H7 (cell line): ENCODE measurements at regions not wholly inside any gene's neighbourhood (a gene's known extent, or its start where the extent isn't known, plus 50 kb on each side); places are given as distances from the start of the nearest gene placed in this dataset.
A peak's percentile ranks its signal among the peaks of the same experiment; 100 is the strongest.
"Not testable (repeated sequence)": the region's sequence is repeated elsewhere in the genome, so short reads cannot be mapped to it uniquely, and the experiment has no call there.

Source experiments
- DNase-seq: peaks from one replicate; pipeline ENCODE4 v3.0.0; 2012
- H3K27me3 ChIP-seq: 2 replicates; pipeline ENCODE4 v1.6.0; 2011; ENCODE audit warnings: mild to moderate bottlenecking, low read length; ENCODE audit not compliant: control insufficient read depth, insufficient read depth
- H3K36me3 ChIP-seq: replicated peaks from 2 replicates; pipeline ENCODE4 v1.5.1; 2011; ENCODE audit warnings: low read length; ENCODE audit not compliant: control insufficient read depth, insufficient read depth
- H3K4me3 ChIP-seq: 2 replicates; pipeline ENCODE4 v1.5.1; 2011; ENCODE audit warnings: low read depth, mild to moderate bottlenecking, control low read depth, low read length, moderate library complexity; ENCODE audit not compliant: insufficient read depth

GRCh38 chr20:6699921-6700562 is 67.4 kb upstream of the BMP2 start:
- H3K27me3 ChIP-seq, result no peaks in the 10 kb centered on the region
- no peak overlapping the region for H3K4me3 ChIP-seq
- no peaks in the 10 kb centered on the region for H3K36me3 ChIP-seq
- DNase-seq, result no peak

GRCh38 chr20:6698723-6699122 is 68.8 kb upstream of the BMP2 start:
- no peak overlapping the region for H3K4me3 ChIP-seq
- H3K27me3 ChIP-seq, result no peaks in the 10 kb centered on the region
- DNase-seq, result no peak
- H3K36me3 ChIP-seq, result no peaks in the 10 kb centered on the region

GRCh38 chr20:6698056-6698455 is 69.4 kb upstream of the BMP2 start:
- Histone ChIP-seq H3K4me3 (no peak overlapping the region), H3K36me3 (no peaks in the 10 kb centered on the region), H3K27me3 (no peaks in the 10 kb centered on the region)
- peak; percentile 55 for DNase-seq

DNA sequence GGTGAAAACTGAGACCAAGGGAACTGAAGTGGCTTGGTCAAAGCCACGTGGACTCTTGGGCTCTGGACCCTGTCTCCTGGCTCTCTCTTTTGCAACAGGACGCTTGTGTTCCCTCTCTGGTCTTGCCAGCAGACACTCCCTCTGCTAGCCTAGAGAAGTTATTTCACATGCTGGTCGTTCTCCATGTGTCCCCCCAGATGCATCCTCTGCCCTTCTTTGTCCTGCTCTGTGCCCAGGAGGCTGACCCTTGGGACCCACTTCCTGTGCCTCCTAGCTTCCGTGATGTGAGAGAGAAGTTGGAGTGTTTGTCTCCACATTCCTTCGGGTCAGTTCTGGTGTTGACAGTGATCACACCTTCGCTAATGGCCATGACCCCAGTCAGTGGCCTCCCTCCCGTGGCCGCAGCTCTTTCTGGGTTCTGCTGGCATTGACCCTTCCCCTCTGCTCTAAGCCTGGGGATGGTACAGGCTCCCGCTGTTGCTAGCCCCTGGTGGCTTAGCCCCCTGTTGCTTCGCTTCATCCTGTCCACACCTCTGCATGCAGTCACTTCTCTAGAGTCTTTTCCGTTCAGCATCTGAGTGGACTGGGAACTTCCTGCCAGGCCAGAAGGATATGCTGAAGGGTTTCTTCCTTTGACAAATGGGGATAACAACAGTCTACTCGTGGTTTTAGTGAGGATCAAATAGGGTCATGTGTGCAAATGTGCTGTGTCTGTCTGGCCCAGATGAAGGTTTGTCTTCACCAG is 70.1 kb upstream of the BMP2 start:
- Histone ChIP-seq H3K27me3 (no peaks in the 10 kb centered on the region), H3K36me3 (no peaks in the 10 kb centered on the region), H3K4me3 (no peak overlapping the region)
- no peak for DNase-seq

DNA sequence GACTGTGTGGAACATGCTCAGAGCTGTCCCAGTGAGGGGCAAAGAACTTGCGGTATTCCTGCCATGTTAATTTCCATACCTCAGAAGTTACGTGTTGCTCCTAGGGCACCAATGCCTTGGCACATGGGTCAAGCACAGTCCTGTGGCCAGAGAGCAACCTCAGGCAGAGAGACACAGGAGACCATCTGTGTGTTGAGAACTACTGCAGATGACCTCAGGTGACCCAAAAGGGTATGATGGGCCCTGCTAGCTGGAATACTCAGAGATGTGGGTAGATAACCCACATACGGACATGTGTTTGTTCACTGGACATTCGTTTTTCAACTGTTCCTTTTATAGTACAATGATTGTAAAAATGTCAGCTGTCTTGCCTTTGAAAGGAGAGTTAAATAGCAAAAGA is 71.5 kb upstream of the BMP2 start:
- no peaks in the 10 kb centered on the region for H3K36me3 ChIP-seq
- no peak overlapping the region for H3K4me3 ChIP-seq
- no peaks in the 10 kb centered on the region for H3K27me3 ChIP-seq
- no peak for DNase-seq

GRCh38 chr20:6693808-6694198 is 73.7 kb upstream of the BMP2 start:
- H3K4me3 ChIP-seq, H3K36me3 ChIP-seq, DNase-seq, H3K27me3 ChIP-seq: not testable (repeated sequence)

- Histone ChIP-seq H3K36me3 (no peaks in the 10 kb centered on the region), H3K4me3 (no peak overlapping the region), H3K27me3 (no peaks in the 10 kb centered on the region)
- no peak for DNase-seq
Observed at GRCh38 chr20:6693178-6693807, 74.2 kb upstream of the BMP2 start.

DNA sequence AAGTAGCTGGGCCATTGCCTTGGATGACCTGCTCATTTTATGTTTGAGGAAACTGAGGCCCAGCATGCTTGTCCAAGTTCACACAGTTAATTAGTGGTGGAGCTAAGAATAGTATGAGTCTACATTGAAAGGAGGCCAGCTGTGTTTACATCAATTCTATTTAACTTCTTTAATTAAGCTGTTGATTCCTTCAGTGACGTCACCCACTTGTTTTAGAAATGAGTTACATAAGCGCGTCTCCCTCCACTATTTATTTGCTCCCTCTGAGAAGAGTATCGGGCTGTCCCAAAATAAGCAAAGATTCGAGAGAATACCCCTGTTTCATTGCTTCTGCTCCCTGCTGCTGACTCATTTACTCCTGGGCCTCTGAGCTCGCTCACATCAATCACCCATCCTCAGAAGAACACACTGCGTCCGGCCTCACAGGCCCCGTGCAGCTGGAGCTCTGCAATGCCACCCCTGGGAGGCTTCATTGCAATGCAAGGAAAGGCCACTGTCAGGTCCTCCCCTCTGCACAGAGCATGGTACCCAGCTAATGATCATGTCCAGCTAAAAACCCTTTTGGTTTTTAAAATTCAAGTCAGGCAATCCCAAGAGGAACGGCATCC is 74.8 kb upstream of the BMP2 start:
- no peaks in the 10 kb centered on the region for H3K27me3 ChIP-seq
- no peaks in the 10 kb centered on the region for H3K36me3 ChIP-seq
- no peak overlapping the region for H3K4me3 ChIP-seq
- DNase-seq, result no peak

DNA sequence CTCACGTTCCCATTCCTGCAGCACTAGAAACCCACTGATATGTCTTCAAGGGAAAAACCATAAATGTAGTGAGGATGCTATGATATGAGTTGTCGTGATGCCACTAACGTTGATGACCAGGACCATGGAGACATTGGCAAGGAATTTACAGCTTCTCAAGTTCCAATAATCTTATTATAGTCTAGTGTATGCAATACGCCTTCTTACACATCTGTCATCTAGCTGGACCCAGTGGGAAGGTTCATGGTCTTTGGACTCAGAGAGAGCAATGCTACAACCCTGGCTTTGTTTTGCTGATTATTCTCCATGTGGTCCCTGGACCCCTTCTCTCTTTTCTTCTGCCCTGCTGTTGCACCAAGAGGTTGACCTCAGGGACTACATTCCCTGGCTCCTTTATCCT is 76.0 kb upstream of the BMP2 start:
- Histone ChIP-seq H3K27me3 (no peaks in the 10 kb centered on the region), H3K36me3 (no peaks in the 10 kb centered on the region), H3K4me3 (no peak overlapping the region)
- DNase-seq, result no peak

DNA sequence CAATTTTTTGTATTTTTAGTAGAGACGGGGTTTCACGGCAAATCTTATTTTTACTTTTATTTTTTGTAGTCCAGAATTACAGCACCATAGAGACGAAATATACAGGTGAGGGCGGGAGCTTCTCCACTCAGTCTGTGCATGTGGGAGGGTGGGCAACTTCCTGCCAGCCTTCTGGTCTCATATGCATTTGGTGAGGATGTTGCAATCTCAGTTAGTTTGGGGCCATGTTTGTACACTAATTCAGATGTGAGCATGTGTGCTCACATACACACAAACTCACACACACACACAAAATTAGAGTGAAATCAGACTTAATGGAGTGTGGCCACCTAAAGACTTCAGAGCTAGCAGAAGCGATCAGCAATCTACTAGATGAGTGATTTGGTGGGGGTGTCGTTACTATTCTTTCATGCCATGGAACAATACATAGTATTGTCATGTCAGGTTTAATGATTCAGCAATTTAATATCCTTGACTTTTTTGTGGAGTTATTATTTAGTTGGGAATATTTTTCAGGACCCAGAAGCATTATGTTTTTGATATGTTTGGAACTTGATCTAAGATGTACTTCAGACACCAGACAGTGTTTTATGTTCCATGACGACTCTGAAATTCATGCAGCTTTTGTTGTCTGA is 78.0 kb upstream of the BMP2 start:
- no peaks in the 10 kb centered on the region for H3K27me3 ChIP-seq
- H3K36me3 ChIP-seq, result no peaks in the 10 kb centered on the region
- H3K4me3 ChIP-seq, result no peak overlapping the region
- no peak for DNase-seq

DNA sequence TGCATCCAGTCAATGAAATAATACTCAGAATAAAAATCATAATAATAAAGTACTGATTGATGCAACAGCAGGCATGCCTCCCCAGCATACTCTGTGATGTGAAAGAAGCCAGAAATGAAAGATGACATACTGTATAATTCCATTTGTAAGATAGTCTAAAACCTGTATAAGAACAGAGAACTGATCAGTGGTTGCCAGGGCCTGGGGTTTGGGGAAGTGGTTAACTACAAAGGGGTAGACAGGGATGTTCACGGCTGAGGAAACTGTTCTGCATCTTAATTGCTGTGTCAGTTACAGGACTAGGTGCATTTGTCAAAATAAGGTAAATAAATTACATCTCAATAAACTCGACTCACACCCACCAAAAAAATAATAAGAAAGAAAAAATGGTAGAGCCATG is 81.3 kb upstream of the BMP2 start:
- no peak overlapping the region for H3K4me3 ChIP-seq
- H3K36me3 ChIP-seq, result no peaks in the 10 kb centered on the region
- DNase-seq, result no peak
- no peaks in the 10 kb centered on the region for H3K27me3 ChIP-seq

DNA sequence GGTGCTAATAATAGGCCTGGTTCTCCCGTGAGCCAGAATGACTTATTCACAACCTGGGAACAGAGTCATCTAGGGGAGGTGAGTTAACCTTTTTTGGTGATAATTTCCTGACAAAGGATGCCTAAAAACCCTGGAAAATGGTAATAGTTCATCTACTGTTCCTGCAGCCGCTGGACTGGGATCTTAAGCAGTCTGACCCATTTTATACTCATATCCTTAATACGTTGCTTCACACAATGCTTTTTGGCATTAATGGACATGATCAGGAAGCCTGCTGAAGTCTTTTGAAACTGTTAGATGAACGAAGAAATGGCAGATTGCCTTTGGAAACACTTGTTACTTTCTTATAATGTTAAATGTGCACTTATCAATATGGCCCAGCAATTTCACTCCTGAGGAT is 81.9 kb upstream of the BMP2 start:
- H3K36me3 ChIP-seq, result no peaks in the 10 kb centered on the region
- no peak overlapping the region for H3K4me3 ChIP-seq
- H3K27me3 ChIP-seq, result no peaks in the 10 kb centered on the region
- DNase-seq, result no peak

DNA sequence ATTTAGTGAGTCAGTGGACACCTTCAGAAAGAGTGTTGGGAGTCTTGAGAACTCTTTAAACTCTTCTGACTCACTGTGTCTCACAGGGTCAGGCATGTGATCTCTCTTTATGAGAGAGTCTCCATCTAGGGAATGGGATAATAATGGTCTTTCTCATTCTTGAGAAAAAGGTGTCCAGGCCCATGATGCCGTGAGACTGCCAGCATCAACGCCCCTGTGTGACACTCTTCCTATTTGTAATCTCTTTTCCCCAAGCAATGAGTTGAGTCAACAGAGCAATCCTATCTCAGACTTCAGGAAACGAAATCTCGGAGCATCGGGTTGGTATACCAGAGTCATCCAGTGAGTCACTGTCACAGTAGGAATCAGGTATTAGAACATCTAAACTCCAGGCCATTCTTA is 82.3 kb upstream of the BMP2 start:
- H3K36me3 ChIP-seq, result no peaks in the 10 kb centered on the region
- no peak for DNase-seq
- no peaks in the 10 kb centered on the region for H3K27me3 ChIP-seq
- no peak overlapping the region for H3K4me3 ChIP-seq

GRCh38 chr20:6683021-6683977 is 84.2 kb upstream of the BMP2 start:
- no peak overlapping the region for H3K4me3 ChIP-seq
- DNase-seq, result no peak
- H3K27me3 ChIP-seq, result no peaks in the 10 kb centered on the region
- no peaks in the 10 kb centered on the region for H3K36me3 ChIP-seq
